ENCODE measurements at regions not wholly inside any gene's neighbourhood (a gene's known extent, or its start where the extent isn't known, plus 50 kb on each side); places are given as distances from the start of the nearest gene placed in this dataset.
"Not testable (repeated sequence)": the region's sequence is repeated elsewhere in the genome, so short reads cannot be mapped to it uniquely, and the experiment has no call there.

DNA sequence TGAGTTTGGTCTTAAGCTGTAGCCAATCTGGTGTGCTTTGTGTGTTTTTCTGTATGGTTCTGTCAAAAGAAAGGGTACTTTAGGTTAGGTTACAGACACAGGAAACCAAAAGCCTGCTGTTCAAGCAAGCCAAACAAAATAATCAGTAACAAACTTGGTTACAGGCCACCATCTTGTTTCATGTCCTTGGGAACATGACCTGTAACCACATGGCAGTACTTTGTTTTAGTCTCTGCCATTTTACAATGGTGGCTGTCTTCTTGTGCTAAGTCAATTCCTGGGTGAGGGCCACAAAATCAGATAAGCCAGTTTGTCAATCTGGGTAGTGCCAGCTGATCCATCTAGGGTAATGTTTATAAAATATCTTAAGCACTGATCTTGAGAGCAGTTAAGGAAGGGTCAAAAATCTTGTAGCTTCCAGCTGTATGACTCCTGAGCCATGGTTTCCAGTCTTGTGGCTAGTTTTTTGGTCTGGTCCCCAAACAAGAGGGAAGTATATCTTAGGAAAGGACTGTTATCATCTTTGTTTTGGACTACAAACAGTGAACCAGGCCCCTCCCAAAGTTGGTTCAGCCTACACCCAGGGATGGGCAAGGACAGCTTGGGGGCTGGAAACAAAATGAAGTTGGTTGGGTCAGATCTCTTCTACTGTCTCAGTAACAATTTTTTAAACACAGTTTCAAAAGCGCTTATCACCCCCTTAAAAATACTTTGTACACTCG, 90.0 kb downstream of the IGLL5 start:
- no peak for DNase-seq

DNA sequence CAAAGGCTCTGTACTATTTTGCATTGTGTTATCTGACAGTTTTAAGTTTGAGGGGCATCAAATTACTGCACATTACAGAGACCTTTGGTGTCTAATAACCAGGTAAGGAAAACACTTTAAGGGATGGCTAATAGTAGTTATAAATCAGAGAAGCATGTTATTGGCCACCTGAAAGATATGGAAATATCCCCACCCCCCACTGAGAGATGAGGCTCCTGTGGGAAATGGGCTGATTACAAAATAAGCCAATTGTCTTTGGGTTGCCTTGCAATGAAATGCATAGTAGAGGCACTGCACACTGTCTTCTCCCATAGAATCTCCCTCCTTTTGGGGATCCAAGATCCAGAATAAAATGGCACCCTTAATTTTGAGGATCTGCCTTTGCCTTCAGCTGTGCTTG, 91.0 kb downstream of the IGLL5 start:
- no peak for DNase-seq

GRCh38 chr22:22979121-22979724, 91.1 kb upstream of the GNAZ start:
- no peak for DNase-seq

DNA sequence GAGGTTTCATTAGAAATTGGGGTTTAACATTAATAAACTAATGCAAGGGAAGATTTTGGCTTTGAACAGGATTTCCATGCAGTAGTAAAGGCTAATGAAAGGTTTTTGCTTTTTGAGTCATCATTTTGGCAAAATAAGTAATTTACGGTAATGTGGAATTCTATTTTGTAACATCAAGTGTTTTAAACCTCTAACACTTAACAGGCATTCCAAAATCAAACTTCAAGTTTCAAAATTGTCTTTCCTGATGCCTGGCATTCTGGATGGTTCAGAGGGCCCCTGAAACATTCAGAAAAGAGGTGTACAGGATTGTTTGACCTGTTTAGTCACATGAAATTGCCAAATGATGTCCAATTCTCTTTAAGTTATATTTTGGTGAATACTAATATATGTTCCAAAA, 90.4 kb upstream of the GNAZ start:
- DNase-seq = no peak

DNA sequence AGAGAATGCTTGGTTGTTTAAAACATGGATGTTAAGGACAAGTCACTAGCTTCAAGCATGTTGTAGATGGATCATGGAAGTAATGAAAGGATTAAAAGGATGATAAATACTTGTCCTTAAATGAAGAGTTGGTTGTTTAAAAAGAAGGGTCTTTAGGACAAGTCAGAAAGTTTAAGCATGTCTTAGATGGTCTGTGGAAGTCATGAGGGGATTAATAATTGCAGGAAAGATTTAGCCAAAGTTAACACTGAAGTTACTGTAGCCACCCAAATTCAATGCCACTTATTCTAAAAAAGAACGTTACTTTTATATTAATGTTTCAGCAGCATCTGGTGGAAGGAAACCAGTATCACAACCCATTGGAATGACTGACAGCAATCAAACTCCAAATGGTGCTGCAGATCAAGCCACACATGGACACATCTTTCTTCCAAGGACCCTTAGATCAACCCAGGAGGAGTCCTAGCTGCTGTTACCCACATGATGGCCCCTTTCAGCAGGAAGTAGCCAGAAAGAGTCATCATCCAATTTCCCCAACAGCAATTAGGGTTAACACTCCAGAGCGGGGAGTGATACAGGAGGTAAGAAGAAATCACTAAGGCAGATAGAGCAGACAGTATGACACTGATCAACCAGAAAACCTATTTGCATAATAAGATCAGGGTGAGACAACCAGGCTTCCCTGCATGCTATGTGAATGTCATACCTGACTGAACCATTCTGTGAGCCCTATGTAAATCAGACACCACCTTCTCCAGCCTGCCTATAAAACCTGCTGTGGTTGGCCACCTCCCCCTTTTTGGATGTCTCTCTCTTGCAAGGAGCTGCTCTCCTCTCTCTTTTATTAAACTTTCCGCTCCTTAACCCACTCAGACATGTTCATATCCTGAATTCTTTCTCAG, 88.4 kb upstream of the GNAZ start:
- no peak for DNase-seq

- no peak for DNase-seq
These were observed 87.7 kb upstream of the GNAZ start for GRCh38 chr22:22982616-22983015.

- DNase-seq = no peak
These were observed 87.2 kb upstream of the GNAZ start for GRCh38 chr22:22983123-22983522.

DNA sequence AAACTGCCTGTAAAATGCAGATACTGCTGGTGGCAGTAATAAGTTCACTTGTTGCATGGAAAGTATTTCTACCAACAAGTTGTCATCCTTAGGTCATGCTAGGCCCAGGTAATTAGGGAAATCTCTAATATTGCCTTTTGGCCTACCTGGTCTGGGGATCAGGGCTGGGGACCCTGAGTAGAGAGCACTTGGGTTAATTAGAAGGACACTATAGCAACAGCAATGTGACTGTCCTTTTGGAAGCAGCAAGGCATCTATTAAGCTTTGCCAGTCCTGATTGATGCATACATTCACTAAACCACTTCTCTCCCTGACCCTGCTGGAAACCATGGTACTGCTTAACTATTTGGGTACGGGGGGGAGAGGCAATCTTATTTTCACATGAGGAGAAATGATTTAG, 86.5 kb upstream of the GNAZ start:
- DNase-seq = no peak

DNA sequence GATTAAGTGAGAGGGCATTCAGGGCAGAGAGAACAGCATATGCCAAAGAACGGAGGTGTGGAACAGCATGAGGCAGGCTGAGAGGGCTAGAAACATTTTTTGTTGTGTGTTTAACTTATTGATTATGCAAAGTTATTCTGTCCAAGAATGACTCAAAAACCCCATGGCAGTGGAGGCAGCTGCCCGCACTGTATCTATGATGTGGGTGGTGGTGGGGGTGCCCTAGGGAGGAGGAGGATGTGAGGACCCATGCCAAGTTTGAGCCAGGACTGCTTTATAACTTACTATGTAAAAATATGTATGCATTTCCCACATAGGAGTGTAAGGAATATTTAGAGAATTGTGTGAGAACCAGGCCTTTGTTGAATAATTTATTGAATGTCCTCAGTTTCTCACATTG, 85.4 kb upstream of the GNAZ start:
- no peak for DNase-seq

DNA sequence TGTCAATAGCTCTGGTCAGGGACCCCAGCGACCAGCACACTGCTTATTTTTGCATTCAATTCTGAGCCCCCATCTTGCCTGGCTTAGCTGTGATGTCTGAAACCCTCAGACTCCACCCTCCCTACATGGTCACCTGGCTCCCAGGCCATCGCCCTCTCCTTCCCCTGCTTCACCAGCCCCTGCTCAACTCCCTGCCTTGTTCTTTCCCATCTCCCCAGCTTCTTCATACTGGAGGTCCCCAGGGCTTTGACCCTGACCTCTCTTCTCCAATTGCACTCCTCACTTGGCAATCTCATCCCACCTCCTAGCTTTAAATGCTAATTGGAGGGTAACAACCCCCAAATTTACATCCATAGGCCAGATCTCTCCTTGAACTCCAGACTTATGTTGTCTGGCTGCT, 84.3 kb upstream of the GNAZ start:
- DNase-seq = no peak

GRCh38 chr22:22986640-22987039, 83.7 kb upstream of the GNAZ start:
- DNase-seq = no peak

DNA sequence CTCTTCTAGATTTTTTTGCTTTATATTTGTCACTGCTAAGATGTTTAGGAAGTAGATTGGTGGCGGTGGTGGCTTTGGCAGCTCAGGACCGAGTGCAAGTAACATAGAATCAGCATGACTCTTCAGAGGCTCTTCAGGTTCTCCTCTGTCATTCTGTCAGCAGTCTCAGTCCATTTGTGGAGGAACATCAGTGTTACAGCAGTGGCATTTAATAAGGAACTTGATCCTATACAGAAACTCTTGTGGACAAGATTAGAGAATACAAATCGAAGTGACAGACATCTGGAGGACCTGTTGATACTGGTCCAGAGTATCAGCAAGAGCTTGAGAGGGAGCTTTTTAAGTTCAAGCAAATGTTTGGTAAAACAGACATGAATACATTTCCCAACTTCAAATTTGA, 82.2 kb upstream of the GNAZ start:
- DNase-seq = no peak

GRCh38 chr22:22988785-22989184, 81.5 kb upstream of the GNAZ start:
- no peak for DNase-seq

DNA sequence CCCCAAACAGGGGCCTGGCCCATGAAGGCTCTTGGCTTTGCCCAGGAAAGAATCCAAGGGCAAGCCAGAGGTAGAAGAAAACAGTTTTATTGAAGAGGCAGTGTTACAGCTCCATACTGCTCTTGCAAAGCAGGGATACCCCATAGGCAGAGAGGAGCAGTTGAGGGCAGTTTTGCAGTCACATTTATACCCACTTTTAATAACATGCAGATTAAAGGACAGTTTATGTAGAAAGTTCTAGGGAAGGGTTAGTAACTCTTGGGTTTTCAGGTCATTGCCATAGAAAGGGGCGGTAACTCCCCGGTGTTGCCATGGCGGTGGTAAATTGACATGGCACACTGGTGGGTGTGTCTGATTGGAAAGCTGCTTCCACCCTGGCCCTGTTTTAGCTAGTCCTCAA, 80.5 kb upstream of the GNAZ start:
- DNase-seq = no peak

DNA sequence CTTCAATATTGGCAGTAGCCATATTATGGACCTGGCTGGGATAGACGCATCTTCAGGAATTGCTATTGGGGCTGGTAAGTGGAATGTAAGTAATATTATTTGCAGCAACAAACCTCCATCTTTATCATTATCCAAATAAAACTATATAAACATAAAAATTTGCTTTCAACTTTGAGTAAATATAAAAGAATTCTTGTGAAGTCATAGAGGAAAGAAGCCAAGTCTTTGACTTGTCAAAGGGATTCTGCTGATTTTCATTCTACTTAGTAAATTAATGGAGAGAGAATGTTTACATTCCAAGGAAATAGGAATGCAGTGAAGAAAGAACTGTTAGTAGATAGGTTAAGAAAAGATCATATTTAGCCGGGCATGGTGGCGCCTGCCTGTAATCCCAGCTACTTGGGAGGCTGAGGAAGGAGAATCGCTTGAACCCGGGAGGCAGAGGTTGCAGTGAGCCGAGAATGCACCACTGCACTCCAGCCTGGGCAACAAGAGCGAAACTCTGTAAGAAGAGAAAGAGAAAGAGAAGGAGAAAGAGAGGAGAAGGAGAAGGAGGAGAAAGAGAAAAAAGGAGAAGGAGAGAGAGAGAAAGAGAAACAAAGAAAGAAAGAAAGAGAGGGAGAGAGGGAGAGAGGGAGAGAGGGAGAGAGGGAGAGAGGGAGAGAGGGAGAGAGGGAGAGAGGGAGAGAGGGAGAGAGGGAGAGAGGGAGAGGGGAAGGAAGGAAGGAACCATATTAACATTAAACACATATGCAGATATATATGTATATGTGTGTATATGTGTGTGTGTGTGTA, 79.4 kb upstream of the GNAZ start:
- DNase-seq = not testable (repeated sequence)

DNA sequence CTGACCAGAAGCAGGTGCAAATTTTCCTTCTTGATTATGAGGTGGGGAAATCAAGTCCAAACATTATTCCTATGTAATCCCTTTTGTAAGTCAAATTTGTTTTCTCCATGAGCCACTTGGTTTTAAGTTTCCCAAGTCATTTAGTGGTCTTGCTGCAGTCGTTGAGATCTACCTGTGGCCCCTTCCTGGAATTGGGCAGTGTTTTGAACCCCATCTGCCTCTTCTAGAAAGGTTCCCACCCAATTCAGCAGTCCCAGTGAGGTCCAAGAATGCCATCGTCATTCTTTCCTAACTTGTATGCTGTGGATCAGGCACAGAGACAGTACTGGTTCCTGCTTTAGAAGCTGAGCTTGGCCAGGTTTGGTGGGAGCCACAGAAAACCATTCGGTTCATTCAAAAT, 77.8 kb upstream of the GNAZ start:
- no peak for DNase-seq

GRCh38 chr22:22993184-22993583, 77.1 kb upstream of the GNAZ start:
- no peak for DNase-seq

- no peak for DNase-seq
These were observed 75.2 kb upstream of the GNAZ start for GRCh38 chr22:22995166-22995565.

- DNase-seq = no peak
These were observed 73.6 kb upstream of the GNAZ start for GRCh38 chr22:22996511-22997261.

- DNase-seq = no peak
These were observed 72.9 kb upstream of the GNAZ start for GRCh38 chr22:22997262-22997898.

DNA sequence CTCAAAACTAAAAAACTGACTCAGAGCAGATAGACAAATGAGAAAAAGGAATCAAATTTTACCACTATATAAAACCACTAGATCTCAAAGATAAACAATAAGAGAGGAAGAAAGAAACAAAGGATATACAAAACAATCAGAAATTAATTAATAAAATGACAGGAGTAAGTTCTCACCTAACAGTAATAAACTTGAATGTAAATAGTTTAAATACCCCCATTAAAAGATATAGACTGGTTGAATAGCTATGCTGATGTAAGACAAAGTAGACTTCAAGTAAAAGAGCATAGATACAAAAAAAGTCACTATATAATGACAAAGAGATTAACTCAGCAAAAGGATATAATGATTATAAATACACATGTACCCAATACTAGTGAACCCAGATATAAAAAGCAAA, 72.3 kb upstream of the GNAZ start:
- DNase-seq = no peak

- no peak for DNase-seq
These were observed 70.8 kb upstream of the GNAZ start for GRCh38 chr22:22999523-22999922.
